NCI-H2227 treated with DMSO at 0.1 percent for 48 hours (cell line): ENCODE measurements at regions not wholly inside any gene's neighbourhood (a gene's known extent, or its start where the extent isn't known, plus 50 kb on each side); places are given as distances from the start of the nearest gene placed in this dataset.
"Not testable (repeated sequence)": the region's sequence is repeated elsewhere in the genome, so short reads cannot be mapped to it uniquely, and the experiment has no call there.

Experiments used
- DNase-seq: peaks from one replicate; lab custom pipeline; 2025; lab: John Stamatoyannopoulos, UW

DNA sequence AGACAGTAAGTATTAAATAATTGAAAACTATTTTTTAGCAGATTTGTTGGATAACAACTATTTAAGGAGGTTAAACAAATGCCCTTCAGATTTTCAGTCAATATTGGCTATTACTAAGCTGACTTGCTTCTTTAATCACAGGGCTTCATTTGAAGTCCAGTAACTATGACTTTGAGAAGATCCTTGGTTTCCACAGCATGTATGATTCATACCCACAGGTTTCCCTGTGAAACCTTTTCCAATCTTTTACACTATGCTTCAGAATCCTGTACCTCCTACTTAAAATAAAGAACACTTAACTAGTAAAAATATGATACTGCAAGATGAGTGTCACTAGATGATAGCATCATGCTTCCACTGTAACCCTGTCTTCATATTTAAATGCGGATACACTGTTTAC, 211.9 kb downstream of the SPATA31A1 start:
- not testable (repeated sequence) for DNase-seq

DNA sequence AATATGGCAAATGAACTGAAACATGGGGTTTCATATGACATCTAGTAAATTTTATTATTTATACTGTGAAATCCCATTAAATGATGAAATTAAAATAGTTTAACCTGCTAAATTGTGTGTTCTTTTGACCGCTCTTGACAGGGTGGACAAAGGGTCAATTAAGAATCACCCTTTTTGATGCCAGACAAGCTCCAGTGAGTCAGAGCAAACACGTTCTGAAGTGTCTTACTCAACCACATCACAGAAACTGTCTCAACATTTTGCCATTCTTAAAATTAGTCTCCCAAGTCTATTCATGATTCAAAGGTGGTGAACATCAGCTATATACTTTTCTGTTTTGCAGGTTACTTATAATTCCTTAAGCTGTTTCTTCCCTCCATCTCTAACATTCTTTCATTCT, 213.4 kb downstream of the SPATA31A1 start:
- DNase-seq, result not testable (repeated sequence)

DNA sequence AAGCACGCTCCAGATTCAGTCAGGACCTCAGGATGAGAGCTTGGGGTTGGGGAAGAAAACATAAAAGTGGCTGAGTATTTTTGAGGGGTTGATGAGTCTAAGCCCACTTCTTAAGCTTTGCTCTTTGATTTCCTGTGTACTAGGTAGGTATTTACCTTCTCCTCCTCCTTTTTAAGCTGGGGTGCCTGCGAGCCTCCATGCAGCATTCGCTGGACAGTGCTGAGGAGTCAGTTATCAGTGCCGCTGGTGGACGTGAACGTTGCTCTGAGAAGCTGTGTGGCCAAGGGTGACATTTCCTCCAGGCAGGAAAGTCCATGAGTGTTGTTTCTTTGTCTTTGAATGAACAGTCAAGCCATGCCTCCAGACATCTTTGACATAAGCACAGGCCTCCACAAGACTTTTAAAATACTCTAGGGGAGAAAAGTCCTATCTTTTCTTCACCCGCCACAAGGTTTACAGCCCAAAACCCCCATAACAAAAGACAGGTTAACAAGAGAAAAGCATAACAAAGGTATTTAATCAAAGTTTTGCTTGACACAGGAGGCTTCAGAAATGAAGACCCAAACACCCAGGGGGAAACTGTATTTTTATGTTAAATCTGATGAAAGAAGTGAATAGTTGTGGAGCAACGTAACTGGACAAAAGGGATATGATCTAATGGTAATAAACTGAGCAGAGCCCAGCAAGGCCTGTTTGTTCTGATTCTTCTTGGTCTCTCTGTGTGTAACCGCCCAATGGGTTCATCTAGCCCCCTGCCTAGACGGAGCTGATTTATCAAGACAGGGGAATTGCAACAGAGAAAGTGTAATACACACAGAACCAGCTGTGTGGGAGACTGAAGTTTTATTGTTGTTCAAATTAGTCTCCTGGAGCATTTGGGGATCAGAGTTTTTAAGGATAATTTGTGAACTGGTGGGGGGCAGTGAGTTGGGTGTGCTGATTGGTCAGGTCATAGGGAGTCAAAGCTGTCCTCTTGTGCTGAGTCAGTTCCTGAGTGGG, 217.9 kb downstream of the SPATA31A1 start:
- DNase-seq, result not testable (repeated sequence)

DNA sequence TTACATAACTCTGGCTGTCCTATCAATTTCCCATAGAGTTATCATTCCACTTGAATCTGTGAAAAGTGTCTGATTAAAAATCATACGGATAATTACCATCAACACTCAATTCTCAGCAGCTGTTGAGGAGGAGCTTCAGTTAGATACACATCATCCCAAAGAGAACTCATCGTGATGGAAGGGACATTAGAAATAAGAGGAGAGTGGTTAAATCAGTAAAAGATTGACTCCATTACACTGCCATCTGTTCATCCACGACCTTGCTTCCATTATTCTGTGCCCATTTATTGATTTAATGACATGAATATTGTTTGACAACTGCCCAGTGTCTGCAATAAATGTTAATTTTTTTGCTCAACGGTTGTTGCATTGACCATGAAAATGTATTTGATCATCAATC, 223.5 kb downstream of the SPATA31A1 start:
- not testable (repeated sequence) for DNase-seq

DNA sequence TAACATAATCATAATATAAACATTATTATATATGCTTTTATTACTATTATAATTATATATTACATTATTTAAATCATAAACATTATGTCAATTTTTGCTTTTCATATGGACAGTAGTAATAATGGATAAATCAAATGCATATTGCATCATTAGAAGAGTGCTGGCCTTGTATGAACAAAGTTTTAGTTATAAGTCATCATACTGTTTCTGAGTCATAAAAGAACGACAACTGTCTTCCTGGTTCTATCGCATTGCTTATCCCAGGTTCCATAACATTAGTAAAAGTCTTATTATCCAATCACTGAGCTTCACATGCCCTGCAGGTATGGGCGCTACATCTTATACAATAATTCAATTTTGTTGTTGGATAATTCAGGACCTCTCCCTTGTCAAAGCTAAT, 225.8 kb downstream of the SPATA31A1 start:
- DNase-seq, result not testable (repeated sequence)

DNA sequence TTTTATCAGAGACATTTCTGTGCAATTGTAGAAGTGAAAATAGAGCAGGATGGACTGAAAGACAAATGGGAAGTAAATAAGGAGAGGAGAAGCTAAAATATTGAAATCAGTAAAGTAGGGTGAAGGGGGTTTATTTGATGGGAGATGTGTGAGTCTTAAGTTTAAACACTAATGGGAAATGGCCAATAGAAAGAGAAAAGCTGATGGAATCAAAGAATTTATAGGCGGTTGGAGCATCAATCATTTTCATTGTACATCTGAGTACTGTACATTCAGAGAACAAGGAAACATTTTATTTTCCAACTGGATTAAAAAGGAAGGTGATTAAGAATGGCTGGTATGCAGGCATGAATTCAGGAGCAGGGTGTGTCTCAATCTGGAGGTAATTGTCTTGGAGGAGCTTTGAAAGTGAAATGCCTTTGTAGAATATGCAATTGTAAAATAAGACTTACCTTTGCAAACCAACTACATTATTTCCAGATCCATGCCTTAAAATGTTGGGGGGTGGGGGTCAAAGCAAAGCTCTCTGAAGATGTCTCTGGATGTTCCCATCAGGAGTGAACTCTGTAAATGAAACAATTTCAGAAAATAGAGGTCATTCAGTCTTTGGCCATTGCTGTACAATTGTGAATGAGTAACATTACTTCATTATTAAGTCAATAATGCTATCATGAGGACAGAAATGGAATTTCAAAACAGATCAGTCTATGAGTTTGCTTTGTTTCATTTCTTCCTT, 227.4 kb downstream of the SPATA31A1 start:
- not testable (repeated sequence) for DNase-seq

DNA sequence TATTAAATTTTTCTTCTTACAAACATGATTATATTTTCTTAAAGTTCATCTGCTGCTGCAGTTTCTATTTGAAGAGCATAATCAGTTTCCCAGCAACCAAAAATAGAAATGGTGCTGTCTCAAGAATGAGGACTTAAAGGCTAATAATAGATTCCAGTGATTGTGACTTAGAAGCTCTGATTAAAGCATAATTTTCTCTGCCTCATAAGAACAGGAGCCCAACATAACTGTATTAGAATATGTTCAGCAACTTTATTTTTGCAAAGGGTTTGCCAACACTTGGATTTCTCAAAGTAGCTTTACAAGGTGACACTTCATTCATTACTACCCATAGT, 227.9 kb downstream of the SPATA31A1 start:
- DNase-seq, result not testable (repeated sequence)

DNA sequence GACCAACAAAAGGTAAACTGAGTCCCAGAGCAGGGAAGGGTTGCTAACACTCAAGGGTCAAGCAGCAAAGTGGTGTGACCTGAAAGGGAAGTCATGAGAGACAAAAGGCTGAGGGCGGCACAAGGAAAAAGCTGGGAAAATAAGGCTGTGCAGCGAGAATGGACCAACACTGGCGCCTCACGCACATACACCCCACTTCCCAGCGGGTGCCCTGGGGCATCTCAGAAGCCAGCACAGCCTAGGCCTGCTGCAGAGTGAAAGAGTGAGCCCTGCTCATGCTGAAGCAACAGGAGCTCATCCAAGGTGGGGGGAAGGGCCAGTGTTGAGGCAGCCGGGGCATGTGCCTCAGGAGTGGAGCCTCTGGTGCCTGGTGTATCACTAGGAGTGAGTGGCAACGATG, 229.8 kb downstream of the SPATA31A1 start:
- DNase-seq, result not testable (repeated sequence)

DNA sequence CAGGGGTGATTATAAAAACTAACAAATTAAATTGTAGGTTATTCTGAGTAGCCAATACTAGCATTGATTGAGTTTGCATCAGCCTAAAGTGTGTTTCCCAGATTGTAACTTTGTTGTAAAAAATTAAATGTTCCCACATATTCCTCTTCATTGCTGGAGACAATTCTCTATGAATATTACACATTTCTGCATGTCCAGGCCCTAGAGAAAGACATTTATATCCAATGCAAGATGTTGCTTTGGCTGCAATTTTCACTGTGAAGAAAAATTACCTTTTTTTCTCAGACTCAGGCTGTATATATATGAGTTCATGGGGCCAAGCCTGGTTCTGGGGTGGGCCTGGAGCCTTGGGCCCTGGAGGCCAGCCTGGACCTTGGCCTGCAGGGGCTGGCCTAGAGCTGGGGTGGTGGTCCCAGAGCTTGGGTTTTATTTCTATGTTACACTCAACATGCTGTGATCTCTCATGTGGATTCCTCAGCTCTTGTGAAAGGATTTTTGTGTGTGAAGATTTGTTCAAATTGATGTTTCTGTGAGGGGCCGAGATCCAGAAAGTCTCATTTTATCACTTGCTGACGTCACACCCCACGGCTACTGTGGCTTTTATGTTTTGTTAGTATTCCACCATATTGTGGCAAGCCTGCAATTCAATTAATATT, 232.5 kb downstream of the SPATA31A1 start:
- no peak for DNase-seq

DNA sequence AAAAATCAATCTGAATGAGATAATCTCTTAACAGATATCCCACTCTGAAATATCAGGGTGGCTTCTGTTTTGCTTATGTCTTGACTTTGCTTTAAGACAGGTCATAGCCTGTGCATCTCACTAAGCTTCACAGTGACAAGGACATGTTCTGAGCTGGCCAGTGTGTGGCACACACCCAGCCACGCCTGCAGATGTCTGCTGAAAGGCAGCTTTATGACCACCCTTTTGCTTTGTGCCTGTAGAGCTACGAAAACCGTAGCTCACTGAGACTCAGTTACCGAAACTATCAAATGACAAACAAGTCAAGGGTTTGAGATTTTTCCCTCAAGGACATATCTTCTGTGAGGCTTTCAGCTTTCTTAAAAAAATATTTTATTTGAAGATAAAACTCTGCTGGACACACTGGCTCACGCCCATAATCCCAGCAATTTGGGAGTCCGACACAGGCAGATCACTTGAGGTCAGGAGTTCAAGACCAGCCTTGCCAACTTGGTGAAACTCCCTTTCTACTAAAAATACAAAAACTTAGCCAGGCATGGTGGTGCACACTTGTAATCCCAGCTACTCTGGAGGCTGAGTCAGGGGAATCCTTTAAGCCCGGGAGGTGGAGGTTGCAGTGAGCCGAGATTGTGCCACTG, 233.2 kb downstream of the SPATA31A1 start:
- DNase-seq, result no peak

DNA sequence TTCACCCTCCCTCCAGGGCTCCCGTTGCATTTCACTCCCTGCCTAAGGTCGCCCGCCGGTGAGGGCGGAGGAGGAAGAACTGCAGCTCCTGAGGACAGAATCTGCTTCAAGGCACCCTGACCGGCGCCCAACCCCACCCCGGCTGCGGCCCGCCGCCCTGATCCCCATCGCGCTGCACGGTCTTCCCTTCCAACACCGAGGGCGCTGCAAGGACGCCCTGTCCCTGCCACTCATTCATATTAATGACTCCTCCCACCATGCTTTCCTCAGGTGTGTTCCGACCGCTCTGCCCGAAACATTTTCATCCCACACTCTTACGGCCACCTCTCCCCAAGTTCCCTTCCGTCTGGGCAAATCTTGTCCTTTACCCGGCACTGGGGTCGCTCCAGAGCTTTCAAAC, 248.6 kb downstream of the SPATA31A1 start:
- not testable (repeated sequence) for DNase-seq

DNA sequence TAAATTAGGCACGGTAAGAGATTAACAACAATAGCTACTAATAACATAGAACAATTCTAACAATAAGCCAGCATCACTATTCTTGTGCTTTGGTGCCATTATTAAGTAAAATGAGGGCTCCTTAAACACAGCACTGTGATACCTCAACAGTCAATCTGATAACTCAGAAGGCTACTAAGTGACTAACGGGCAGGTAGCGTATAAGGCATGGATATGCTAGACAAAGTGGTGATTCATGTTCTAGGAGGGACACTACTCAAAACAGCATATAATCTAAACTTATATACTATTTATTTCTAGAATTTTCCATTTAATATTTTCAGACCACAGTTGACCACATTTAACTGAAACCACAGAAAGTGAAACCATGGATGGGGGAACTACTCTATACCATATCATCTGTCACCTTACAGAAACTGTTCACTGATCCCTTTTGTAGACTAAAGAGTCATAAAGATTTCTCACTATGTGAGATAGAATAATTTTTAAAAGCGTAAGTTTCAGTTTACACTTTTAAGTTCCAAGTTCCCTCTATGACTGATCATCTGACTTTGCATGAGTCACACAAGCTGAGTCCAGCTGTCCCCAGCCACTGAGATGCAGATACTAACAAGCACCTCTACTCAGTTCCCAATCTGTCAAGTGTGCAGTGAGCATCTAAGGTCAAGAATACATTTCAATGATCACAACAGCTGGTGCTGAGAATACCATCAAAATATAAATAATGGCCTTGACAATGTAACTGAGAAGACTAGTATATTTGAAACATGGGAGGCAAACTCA, 256.2 kb downstream of the SPATA31A1 start:
- not testable (repeated sequence) for DNase-seq

DNA sequence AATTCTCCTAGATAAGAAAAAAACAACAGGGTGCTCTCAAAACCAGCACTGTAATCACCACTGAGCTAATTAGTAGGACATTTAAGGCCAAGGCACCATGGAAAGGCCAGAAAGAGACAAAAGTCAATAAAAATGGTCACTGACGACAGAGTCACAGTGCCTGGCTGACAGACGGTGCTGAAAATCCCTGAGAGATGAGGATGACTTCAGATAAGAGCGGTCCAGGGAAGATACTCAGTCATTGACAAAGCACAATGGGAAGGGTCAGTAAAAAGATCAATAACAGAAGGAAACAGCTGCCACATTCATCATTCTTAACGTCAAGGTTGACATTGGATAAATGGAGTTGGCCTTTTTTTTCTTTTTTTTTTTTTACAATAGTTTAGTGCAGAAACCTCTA, 261.0 kb downstream of the SPATA31A1 start:
- not testable (repeated sequence) for DNase-seq

DNA sequence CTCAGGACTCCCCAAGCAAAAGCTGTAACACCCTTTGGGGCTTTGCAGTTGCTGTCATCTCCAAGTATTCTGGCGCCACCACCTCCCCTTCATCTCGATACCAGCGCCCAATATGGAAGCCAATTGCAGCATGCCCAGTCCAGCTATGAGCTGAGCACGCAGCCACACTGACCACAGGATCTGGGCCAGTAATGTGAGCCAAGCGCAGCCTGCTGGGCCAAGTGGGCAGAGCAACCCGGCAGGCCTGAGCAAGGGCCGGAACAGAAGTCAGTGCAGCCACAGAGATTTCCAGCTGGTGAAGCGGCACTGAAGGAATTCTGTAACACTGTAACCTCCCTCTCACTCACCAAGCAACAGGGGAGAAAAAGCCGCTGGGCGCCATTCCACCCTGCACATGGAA, 268.6 kb downstream of the SPATA31A1 start:
- DNase-seq, result not testable (repeated sequence)

DNA sequence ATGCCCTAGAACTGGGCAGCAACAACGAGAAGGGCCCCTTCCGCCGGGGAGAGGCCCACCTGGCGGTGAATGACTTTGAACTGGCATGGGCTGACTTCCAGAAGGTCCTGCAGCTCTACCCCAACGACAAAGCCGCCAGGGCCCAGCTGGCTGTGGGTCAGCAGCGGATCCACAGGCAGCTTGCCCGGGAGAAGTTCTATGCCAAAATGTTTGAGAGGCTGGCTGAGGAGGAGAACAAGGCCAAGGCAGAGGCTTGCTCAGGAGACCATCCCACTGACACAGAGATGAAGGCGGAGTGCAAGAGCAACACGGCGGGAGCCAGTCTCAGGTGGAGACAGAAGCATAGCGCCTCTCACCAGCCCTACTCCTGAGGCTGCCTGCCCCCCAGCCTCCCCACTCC, 276.6 kb downstream of the SPATA31A1 start:
- DNase-seq, result not testable (repeated sequence)

DNA sequence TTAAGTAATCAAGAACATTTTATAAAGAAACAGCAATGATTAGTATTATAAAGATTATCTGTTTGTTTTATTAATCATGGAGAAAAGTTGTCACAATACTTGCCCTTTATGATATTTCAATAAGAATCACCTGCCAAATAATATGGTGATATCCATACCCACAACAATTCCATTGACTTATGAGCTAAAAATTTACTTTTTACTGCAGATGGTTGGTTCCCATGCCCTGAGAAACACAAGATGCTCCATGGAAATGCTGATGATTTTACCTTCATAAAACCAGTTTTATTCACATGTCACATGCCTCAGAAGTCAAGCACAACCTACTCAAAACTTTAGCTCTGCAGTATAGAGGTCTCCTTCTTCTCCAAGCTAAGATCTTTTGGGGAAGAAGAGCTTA, 293.6 kb downstream of the SPATA31A1 start:
- DNase-seq, result not testable (repeated sequence)

DNA sequence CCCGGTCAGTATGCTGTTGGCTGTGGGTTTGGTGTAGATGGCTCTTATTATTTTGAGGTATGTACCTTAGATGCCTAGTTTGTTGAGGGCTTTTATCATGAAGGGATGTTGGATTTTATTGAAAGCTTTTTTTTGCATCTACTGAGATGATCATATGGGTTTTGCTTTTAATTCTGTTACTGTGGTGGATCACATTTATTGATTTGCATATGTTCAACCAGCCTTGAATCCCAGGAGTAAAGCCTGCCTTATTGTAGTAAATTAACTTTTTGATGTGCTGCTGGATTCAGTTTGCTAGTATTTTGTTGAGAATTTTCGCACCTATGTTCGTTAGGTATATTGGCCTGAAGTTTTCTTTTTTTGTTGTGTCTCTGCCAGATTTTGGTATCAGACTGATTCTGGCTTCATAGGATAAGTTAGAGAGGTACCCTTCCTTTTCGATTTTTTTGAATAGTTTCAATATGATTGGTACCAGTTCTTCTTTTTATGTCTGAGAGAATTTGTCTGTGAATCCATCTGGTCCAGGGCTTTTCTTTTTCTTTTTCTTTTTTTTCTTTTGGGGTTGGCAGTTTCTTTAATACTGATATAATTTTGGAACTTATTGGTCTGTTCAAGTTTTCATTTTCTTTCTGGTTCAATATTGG, 301.6 kb downstream of the SPATA31A1 start:
- DNase-seq, result not testable (repeated sequence)

DNA sequence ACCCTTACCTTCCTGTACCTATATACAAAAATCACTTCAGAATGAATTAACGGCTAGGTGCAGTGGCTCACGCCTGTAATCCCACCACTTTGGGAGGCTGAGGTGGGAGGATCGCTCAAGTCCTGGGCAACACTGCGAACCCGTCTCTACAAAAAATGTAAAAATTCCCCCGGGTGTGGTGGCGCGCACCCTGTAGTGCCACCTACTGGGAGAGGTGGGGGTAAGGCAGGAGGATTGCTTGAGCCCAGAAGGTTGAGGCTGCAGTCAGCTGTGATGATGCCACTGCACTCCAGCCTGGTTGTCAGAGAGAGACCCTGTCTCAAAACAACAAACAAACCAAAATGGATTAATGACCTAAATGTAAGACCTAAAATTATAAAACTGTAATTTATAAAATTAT, 307.6 kb downstream of the SPATA31A1 start:
- DNase-seq, result not testable (repeated sequence)

DNA sequence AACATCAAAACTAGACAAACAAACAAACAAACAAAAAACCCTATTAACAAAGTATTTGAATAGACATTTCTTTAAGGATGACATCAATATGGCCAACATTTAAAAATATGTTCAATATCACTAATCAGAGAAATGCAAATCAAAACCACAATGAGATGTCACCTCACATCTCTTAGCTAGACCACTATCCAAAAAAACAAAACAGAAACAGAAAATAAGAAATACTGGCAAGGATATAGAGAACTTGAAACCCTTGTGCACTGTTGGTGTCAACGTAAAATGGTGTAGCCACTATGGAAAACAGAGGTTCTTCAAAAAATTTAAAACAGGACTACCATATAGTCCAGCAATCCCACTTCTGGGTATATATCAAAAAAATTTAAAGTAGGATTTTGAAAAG, 308.2 kb downstream of the SPATA31A1 start:
- not testable (repeated sequence) for DNase-seq

DNA sequence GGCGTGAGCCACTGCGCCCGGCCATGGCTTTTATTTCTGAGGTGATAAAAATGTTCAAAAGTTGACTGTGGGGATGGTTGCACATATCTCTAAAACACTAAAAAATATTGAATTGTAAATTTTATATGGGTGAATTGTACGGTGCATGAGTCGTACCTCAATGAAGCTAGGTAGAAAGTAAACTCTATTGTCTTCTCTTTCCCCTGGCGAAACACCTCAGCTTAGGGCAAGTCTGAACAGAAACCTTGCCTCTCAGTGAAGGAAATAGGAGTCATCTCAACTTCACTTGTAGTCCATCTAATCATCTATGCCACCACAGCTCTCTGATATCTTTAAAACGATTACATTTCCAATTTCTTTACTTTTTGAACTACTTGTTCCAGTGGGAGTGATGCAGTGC, 309.6 kb downstream of the SPATA31A1 start:
- DNase-seq, result not testable (repeated sequence)
